ENCODE measurements at regions not wholly inside any gene's neighbourhood (a gene's known extent, or its start where the extent isn't known, plus 50 kb on each side); places are given as distances from the start of the nearest gene placed in this dataset.

DNA sequence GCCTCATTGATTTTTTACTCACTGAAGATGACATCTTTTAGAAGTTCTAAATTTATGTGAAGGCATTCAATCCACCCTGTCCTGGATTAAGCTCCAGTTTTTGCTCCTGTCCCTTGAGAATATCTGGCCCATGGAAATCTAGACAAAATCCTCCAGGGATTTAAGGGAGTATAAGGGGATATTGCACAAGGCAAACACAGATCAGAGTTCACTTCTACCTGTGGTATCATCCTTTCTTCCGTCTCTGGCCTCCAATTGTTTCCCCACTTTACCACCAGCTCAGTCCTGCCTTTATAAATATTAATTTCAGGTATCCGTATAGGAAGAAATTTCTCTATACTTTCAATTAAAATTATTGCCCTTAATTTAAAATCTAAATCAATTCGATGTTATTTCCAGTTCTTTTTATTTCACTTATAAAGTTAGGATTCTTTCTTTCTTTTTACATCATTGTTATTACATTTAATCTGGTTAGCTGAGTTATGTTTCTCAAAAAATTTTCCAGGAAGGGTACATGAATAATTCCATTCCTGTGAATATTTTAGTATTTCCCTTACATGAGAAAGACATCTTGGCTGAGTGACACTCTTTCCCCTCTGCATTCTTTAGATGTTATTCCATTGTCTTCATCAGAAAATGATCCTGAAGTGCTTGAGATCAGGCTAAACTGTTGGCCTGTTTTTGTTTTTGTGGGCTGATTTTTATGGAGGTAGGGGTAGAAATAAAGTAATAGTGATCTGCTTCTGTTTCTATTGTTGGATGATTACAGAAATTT, 194.3 kb upstream of the MAP3K1 start:
- Mint-ChIP-seq H3K27me3 (no peaks in the 10 kb centered on the region), H3K4me1 (peaks cover 7 to 11% (median 9%) of the 10 kb centered on the region in 4 donors), H3K4me3 (no peak overlapping the region), H3K36me3 (peaks cover 0 to 13% (median 9%) of the 10 kb centered on the region in 3 donors), H3K27ac (no peak overlapping the region), H3K9me3 (peaks cover 4 to 33% (median 15%) of the 10 kb centered on the region in 9 donors)
- ATAC-seq (no peak), DNase-seq (no peak)
- POLR2A ChIA-PET = interaction anchor here (1.2 kb wide), 1 partner anchor 169 kb away, joined by 3 read pairs; no protein-coding TSS in a partner anchor

DNA sequence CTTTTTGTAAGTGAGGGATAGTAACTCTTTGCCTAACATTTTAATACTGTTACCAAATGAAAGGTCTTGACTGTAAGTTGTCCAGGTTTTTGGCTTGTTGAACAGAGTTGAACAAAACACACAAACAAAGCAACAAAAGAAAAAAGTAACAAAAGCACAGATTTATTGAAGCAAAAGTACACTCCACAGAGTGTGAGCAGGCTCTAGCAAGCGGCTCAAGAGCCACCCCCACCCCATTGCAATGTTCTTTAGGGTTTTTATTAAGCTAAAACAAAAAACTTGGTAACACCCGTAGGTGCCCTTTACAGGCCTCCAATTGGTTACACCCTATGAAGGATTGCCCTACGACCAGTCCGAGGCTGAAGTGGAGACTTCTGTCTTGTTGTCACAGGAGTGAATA, 197.4 kb upstream of the MAP3K1 start:
- ATAC-seq (no peak), DNase-seq (no peak)
- Mint-ChIP-seq H3K36me3 (peaks cover 0 to 13% (median 9%) of the 10 kb centered on the region in 3 donors), H3K4me3 (no peak overlapping the region), H3K27ac (no peak overlapping the region), H3K9me3 (peaks cover 4 to 33% (median 15%) of the 10 kb centered on the region in 9 donors), H3K4me1 (peaks cover 31 to 42% (median 40%) of the 10 kb centered on the region in 4 donors), H3K27me3 (no peaks in the 10 kb centered on the region)
- POLR2A ChIA-PET = no interaction called here

DNA sequence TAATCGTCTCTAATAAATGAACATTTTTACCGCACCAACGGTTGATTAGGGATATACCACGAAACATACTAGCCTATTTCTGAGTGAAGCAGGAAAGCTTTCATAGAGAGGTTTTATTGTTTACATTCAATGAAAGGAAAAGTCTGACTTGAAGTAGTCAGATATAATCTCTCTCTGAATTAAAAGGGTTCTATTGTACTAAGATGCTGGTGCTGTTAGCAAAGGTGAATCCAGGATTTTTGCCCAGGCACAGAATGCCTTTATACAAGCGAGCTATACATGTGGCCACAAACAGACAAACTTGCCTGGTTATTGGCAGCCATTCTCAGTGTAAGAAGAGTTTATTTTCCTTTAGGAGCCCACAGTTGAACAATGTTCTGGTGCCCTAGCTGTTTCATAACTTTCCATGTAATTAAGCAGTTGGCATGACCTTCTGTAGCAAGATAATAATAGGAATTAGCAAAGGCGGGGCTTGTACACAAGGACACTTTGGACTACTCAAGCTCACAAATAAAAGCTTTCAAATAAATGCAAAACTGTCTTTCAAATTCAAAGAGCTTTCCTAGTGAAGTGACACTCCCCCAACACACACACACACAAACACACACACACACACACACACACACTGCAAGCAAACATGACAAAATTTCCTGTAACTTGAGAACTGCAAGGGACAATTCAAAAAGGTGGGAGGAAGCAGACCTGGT, 198.7 kb upstream of the MAP3K1 start:
- POLR2A ChIA-PET = interaction anchor here (1.3 kb wide), 2 partner anchors 10 to 11 kb away, joined by 3 read pairs; no protein-coding TSS in a partner anchor
- Mint-ChIP-seq H3K27ac (peak overlapping the region in 7 of 10 donors; percentile 2 to 80 (median 71)), H3K4me1 (peaks cover 39 to 54% (median 52%) of the 10 kb centered on the region in 4 donors), H3K4me3 (peak overlapping the region in 6 of 10 donors; percentile 1 to 65 (median 33)), H3K36me3 (peaks cover 0 to 12% (median 10%) of the 10 kb centered on the region in 3 donors), H3K9me3 (peaks cover 4 to 32% (median 13%) of the 10 kb centered on the region in 9 donors), H3K27me3 (no peaks in the 10 kb centered on the region)
- DNase-seq (no peak), ATAC-seq (no peak)

DNA sequence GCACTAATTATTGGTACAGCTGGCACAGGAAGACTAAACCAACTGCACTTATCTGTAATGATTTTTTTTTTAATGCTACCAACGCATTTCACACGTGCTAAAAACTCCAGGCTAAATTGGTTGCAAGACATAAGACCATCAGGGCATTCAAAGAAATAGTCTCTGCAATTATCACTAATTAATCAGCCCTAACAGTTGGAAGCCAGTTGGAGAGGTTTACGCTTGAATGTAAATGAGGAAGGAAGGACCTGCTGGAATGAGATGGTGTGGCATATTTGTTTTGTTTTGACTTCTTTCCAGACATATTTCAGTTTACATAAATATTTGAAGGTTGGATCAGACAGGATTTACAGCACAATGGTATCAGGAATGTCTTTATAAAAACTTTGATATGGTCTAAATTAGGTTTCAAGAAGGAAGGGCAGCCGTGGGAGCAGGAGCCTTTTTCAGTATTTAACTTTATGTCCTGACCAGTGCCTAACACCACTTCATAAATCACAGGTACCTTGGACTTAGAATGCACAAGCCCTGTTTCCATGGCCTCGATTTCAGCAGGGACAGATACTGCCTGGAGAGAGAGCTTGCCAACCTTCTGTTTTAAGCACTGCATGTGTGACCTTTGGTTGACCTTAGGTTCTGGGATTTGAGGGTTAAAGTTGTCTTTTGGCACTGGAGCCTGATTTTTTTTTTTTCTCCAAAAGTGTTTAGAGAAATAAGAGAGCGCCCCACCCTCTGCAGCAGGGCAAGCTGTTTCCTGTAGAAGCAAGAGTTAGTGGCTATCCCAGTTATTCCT, 199.8 kb upstream of the MAP3K1 start:
- ATAC-seq (no peak), DNase-seq (no peak)
- Mint-ChIP-seq H3K27me3 (no peaks in the 10 kb centered on the region), H3K4me3 (peak overlapping the region in 9 of 10 donors; percentile 1 to 65 (median 39)), H3K4me1 (peaks cover 42 to 64% (median 58%) of the 10 kb centered on the region in 4 donors), H3K9me3 (peaks cover 0 to 37% (median 21%) of the 10 kb centered on the region in 9 donors), H3K36me3 (peaks cover 0 to 16% (median 14%) of the 10 kb centered on the region in 3 donors), H3K27ac (peak overlapping the region in 9 of 10 donors; percentile 7 to 85 (median 75))
- POLR2A ChIA-PET = interaction anchor here (1.3 kb wide), 1 partner anchor 10 kb away, joined by 3 read pairs; no protein-coding TSS in a partner anchor

DNA sequence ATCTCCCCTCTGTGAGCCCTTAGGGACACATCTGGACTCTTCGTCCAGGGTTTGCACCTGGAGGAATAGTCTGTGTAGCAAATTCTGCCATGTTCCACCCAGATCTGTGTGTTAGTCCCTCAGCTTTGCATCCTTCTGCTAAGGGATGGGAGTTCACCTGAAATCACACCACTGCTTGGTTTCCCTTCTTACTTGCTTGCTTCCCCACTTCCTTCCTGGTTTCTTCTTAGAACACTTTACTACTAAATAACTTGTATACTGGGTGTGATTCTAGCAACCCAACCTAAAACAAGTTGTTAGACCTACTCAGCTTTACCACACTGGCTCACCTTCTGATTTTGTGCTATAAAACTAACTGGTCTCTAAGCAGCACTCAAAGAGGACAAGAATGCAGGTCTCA, 202.6 kb upstream of the MAP3K1 start:
- no peaks in the 10 kb centered on the region for H3K27me3 Mint-ChIP-seq
- DNase-seq (peak in 3 of 10 donors; percentile 12 to 55 (median 47)), ATAC-seq (peak; percentile 65 to 89)
- H3K4me1 Mint-ChIP-seq = peaks cover 49 to 84% (median 70%) of the 10 kb centered on the region in 4 donors
- POLR2A ChIA-PET = interaction anchor here (1.5 to 1.6 kb wide), 2 partner anchors 24 to 202 kb away, joined by 4 read pairs; partner anchors contain the start of gene MAP3K1
- H3K36me3 Mint-ChIP-seq = peaks cover 0 to 19% (median 9%) of the 10 kb centered on the region in 3 donors
- peak overlapping the region in 9 of 10 donors; percentile 60 to 87 (median 75) for H3K4me3 Mint-ChIP-seq
- H3K27ac Mint-ChIP-seq = peak overlapping the region; percentile 38 to 89 (median 74)
- peaks cover 0 to 25% (median 13%) of the 10 kb centered on the region in 9 donors for H3K9me3 Mint-ChIP-seq

DNA sequence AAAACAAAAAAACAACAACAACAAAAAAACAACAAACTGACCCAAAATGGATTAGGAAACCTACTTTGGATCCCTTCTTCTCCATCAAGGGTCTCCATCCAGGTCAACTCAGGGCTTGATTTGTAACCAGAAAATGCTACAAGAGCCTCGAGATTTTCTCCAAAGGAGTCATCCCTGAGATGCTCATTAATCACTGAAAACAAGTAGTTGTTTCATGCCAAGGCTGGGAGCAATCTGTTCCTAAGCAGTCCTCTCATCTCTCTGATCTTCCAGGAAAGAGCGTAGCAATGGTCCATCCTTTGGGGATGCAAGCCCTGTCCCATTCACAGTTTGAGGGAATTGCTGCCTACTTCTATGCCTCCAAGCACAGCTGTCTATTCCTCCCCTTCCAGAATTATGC, 203.0 kb upstream of the MAP3K1 start:
- H3K27me3 Mint-ChIP-seq = no peaks in the 10 kb centered on the region
- POLR2A ChIA-PET = interaction anchor here (1.5 to 1.6 kb wide), 2 partner anchors 23 to 202 kb away, joined by 4 read pairs; partner anchors contain the start of gene MAP3K1

DNA sequence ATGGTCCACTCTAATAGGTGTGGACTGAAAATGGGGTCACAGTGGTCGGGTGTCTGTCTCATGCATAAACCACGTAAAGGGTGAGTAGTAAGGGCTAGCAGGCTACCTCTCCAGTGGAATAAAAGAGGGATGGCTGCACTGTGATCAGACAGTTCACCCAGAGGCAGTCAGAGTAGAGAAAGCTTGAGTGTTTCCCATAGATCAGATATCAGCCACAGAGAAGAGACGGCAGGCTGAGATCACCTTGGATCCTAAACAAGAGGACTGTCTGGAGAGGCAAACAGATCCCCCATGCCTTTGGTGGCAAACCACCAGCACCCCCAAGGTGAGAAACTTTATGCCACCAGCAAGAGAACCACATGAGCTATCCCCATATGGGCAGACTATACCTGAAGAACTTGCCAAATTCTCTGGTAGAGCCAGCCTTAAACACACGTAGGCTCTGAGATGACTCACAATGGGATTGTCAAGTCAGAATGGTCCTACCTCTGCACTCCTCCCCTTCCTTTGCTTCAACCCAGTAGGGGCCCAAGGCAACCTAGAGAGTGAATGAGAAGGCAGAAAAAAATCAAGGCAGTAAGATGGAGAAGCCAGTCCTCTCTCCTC, 205.2 kb upstream of the MAP3K1 start:
- no peak for DNase-seq
- peak overlapping the region in 5 of 10 donors; percentile 7 to 77 (median 68) for H3K27ac Mint-ChIP-seq
- no peak overlapping the region for H3K4me3 Mint-ChIP-seq
- peaks cover 0 to 19% (median 7%) of the 10 kb centered on the region in 3 donors for H3K36me3 Mint-ChIP-seq
- H3K27me3 Mint-ChIP-seq = no peaks in the 10 kb centered on the region
- H3K4me1 Mint-ChIP-seq = peaks cover 48 to 73% (median 61%) of the 10 kb centered on the region in 4 donors
- POLR2A ChIA-PET = no interaction called here
- H3K9me3 Mint-ChIP-seq = peaks cover 0 to 17% (median 10%) of the 10 kb centered on the region in 9 donors
- no peak for ATAC-seq

More for the DNA sequence above, 203.0 kb upstream of the MAP3K1 start:
- Mint-ChIP-seq H3K36me3 (peaks cover 0 to 19% (median 7%) of the 10 kb centered on the region in 3 donors), H3K27ac (peak overlapping the region in 9 of 10 donors; percentile 38 to 85 (median 73)), H3K4me1 (peaks cover 52 to 88% (median 74%) of the 10 kb centered on the region in 4 donors), H3K9me3 (peaks cover 0 to 21% (median 13%) of the 10 kb centered on the region in 9 donors), H3K4me3 (peak overlapping the region in 9 of 10 donors; percentile 60 to 87 (median 75))
- DNase-seq (no peak), ATAC-seq (no peak)

DNA sequence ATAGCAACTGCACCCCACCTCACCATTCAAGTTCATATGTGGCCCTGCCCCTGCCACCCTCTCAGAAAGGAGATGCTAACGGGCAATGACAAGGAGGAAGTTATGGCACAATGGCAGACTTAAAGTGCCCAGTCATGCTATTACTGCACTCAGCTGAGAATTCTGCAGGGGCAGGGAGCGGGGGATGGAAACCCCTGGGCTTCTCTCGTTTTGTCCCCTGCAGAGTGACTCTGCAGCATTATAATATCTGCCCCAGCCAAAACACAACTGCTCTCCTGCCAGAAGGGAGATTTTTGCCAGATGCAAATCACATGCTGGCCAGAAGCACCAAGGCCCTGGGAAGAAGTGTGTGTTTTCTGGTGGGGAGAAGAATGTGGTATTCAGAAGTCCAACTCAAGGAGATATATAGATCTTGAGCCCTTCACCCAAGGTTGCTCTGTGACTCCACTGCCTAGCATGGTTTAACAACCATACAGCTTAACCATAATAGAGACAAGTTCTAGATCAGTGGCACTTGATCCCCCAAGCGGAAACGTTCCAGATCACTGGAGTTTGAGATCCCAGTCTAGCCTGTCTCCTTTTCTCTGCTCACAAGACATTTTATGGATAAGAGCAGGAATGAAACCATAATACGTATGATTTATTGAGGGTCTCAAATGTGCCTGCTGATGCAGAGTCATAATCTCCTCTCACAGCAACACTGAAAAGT, 207.0 kb upstream of the MAP3K1 start:
- Mint-ChIP-seq H3K27me3 (no peaks in the 10 kb centered on the region), H3K4me1 (peaks cover 33 to 56% (median 46%) of the 10 kb centered on the region in 4 donors), H3K9me3 (peaks cover 0 to 17% (median 10%) of the 10 kb centered on the region in 9 donors), H3K4me3 (no peak overlapping the region), H3K36me3 (peaks cover 0 to 19% (median 7%) of the 10 kb centered on the region in 3 donors), H3K27ac (peak overlapping the region in 1 of 10 donors; percentile 14)
- ATAC-seq (no peak), DNase-seq (no peak)
- POLR2A ChIA-PET = no interaction called here

DNA sequence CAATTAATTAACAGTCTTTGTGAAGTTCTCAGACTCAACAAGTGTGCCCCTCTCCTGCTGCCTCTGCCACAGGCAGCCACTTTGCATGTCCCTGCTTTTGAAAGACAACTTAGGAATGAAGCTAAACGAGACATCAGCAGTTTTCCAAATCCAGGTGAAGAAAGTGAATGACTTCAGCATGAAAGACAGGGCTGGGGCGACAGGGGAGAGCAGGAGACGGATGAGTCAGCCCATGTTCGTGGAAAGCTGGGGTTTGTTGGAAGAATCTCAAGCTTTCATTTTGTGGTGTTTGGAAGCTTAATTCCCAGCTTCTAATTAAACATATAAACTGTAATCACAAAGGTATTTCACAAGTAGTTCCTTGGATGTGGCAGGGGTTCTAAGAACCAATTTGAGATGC, 207.8 kb upstream of the MAP3K1 start:
- H3K27ac Mint-ChIP-seq = peak overlapping the region in 5 of 10 donors; percentile 29 to 73 (median 54)
- DNase-seq (no peak), ATAC-seq (no peak)
- H3K36me3 Mint-ChIP-seq = peaks cover 0 to 15% (median 7%) of the 10 kb centered on the region in 3 donors
- H3K27me3 Mint-ChIP-seq = no peaks in the 10 kb centered on the region
- peaks cover 25 to 48% (median 40%) of the 10 kb centered on the region in 4 donors for H3K4me1 Mint-ChIP-seq
- H3K4me3 Mint-ChIP-seq = no peak overlapping the region
- POLR2A ChIA-PET = no interaction called here
- H3K9me3 Mint-ChIP-seq = peaks cover 0 to 14% (median 10%) of the 10 kb centered on the region in 9 donors

DNA sequence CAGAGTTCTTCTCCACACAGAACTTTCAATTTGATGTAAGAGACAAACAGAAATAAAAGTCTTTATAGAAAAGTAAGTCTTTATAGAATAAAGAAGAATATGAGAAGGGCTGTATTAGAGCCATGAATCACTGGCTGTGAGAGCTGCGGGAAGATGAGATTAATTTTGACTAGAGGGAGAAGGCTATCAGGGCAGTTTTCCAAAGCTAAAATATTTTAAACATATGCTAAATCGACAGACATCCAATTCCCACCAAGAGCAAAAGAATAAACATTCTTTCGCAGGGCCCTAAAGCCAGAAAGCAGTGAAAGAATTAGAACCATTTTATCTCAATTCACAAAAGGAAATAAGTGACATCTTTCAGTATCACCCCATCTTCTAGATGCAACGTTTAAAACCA, 208.3 kb upstream of the MAP3K1 start:
- Mint-ChIP-seq H3K9me3 (peaks cover 0 to 14% (median 10%) of the 10 kb centered on the region in 9 donors), H3K4me3 (no peak overlapping the region), H3K27me3 (no peaks in the 10 kb centered on the region), H3K4me1 (peaks cover 21 to 45% (median 37%) of the 10 kb centered on the region in 4 donors), H3K27ac (peak overlapping the region in 3 of 10 donors; percentile 34 to 73 (median 64)), H3K36me3 (peaks cover 0 to 14% (median 7%) of the 10 kb centered on the region in 3 donors)
- POLR2A ChIA-PET = no interaction called here
- DNase-seq = no peak
- ATAC-seq = no peak

DNA sequence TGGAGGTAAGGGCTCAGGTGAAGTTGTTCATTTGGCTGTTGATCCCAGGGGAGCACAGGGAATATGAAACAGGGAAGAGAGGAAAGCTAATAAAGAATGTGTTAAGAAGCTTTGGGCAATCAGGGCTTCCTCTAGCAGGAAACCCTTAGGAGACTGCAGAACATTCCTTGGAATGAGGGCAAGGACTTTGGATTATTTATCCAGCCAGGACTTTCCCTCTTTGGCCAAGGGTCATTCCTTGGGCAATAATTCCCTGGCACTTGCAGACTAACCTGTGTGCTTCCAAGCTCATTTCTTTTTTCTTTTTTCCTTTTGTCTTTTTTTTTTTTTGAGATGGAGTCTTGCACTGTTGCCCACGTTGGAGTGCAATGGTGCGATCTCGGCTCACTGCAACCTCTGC, 209.2 kb upstream of the MAP3K1 start:
- DNase-seq = no peak
- no peaks in the 10 kb centered on the region for H3K27me3 Mint-ChIP-seq
- ATAC-seq = no peak
- H3K4me3 Mint-ChIP-seq = no peak overlapping the region
- H3K9me3 Mint-ChIP-seq = peaks cover 0 to 9% (median 3%) of the 10 kb centered on the region in 9 donors
- H3K4me1 Mint-ChIP-seq = peaks cover 16 to 37% (median 30%) of the 10 kb centered on the region in 4 donors
- H3K36me3 Mint-ChIP-seq = peaks cover 0 to 10% (median under 1%) of the 10 kb centered on the region in 3 donors
- POLR2A ChIA-PET = interaction anchor here (1.4 kb wide), 1 partner anchor 10 kb away, joined by 3 read pairs; no protein-coding TSS in a partner anchor
- no peak overlapping the region for H3K27ac Mint-ChIP-seq
